ENCODE measurements at regions not wholly inside any gene's neighbourhood (a gene's known extent, or its start where the extent isn't known, plus 50 kb on each side); places are given as distances from the start of the nearest gene placed in this dataset.

GRCh38 chr4:66339007-66339406, 668.7 kb upstream of the EPHA5 start:
- Histone ChIP-seq H3K27me3 (ENCODE audit: control insufficient read depth in 3 of 3, insufficient read depth in 3 of 3, low read length in 2 of 3) (no peaks in the 10 kb centered on the region), H3K4me1 (ENCODE audit: control insufficient read depth in 5 of 5, insufficient read depth in 5 of 5, low read length in 5 of 5) (no peaks in the 10 kb centered on the region), H3K9me3 (ENCODE audit: control insufficient read depth in 4 of 4, insufficient read depth in 3 of 4, low read length in 3 of 4) (peaks cover 0 to under 1% (median 0%) of the 10 kb centered on the region in 4 donors), H3K9ac (ENCODE audit: insufficient read depth in 1 of 2, low read length in 2 of 2) (no peak overlapping the region), H3K4me3 (no peak overlapping the region), H3K36me3 (ENCODE audit: control insufficient read depth in 4 of 4, insufficient read depth in 4 of 4, low read length in 4 of 4) (no peaks in the 10 kb centered on the region), H3K27ac (ENCODE audit: low read depth in 1 of 2, low read length in 1 of 2) (no peak overlapping the region)
- TF ChIP-seq CTCF (IDR thresholded peaks at IDR 0.05; ENCODE audit: control extremely low read depth, extremely low read depth): no peak
- no peak for DNase-seq
- 80 to 84% methylated on average over 3 of the region's 3 CpGs for WGBS, 2 donors
- ATAC-seq (ENCODE audit: insufficient read depth, low FRiP score): no peak

- Histone ChIP-seq H3K4me1 (ENCODE audit: control insufficient read depth in 5 of 5, insufficient read depth in 5 of 5, low read length in 5 of 5) (no peaks in the 10 kb centered on the region), H3K27ac (ENCODE audit: low read depth in 1 of 2, low read length in 1 of 2) (no peak overlapping the region), H3K9me3 (ENCODE audit: control insufficient read depth in 4 of 4, insufficient read depth in 3 of 4, low read length in 3 of 4) (peaks cover 0 to 1% (median 0%) of the 10 kb centered on the region in 4 donors), H3K36me3 (ENCODE audit: control insufficient read depth in 4 of 4, insufficient read depth in 4 of 4, low read length in 4 of 4) (no peaks in the 10 kb centered on the region), H3K27me3 (ENCODE audit: control insufficient read depth in 3 of 3, insufficient read depth in 3 of 3, low read length in 2 of 3) (no peaks in the 10 kb centered on the region), H3K4me3 (no peak overlapping the region), H3K9ac (ENCODE audit: insufficient read depth in 1 of 2, low read length in 2 of 2) (no peak overlapping the region)
- ATAC-seq (ENCODE audit: insufficient read depth, low FRiP score) (no peak), DNase-seq (no peak)
- TF ChIP-seq CTCF (IDR thresholded peaks at IDR 0.05; ENCODE audit: control extremely low read depth, extremely low read depth): no peak
Measured at GRCh38 chr4:66331761-66332160, 661.5 kb upstream of the EPHA5 start.

GRCh38 chr4:66330125-66330524, 659.8 kb upstream of the EPHA5 start:
- no peak for TF ChIP-seq CTCF (IDR thresholded peaks at IDR 0.05; ENCODE audit: control extremely low read depth, extremely low read depth)
- Histone ChIP-seq H3K4me3 (no peak overlapping the region), H3K27ac (ENCODE audit: low read depth in 1 of 2, low read length in 1 of 2) (no peak overlapping the region), H3K9ac (ENCODE audit: insufficient read depth in 1 of 2, low read length in 2 of 2) (no peak overlapping the region), H3K9me3 (ENCODE audit: control insufficient read depth in 4 of 4, insufficient read depth in 3 of 4, low read length in 3 of 4) (peaks cover 0 to 1% (median 0%) of the 10 kb centered on the region in 4 donors), H3K27me3 (ENCODE audit: control insufficient read depth in 3 of 3, insufficient read depth in 3 of 3, low read length in 2 of 3) (no peaks in the 10 kb centered on the region), H3K36me3 (ENCODE audit: control insufficient read depth in 4 of 4, insufficient read depth in 4 of 4, low read length in 4 of 4) (no peaks in the 10 kb centered on the region), H3K4me1 (ENCODE audit: control insufficient read depth in 5 of 5, insufficient read depth in 5 of 5, low read length in 5 of 5) (no peaks in the 10 kb centered on the region)
- no peak for ATAC-seq (ENCODE audit: insufficient read depth, low FRiP score)
- DNase-seq: no peak
- 80 to 83% methylated on average over 3 of the region's 3 CpGs for WGBS, 2 donors

- no peak for TF ChIP-seq CTCF (IDR thresholded peaks at IDR 0.05; ENCODE audit: control extremely low read depth, extremely low read depth)
- Histone ChIP-seq H3K27ac (ENCODE audit: low read depth in 1 of 2, low read length in 1 of 2) (no peak overlapping the region), H3K4me3 (no peak overlapping the region), H3K4me1 (ENCODE audit: control insufficient read depth in 5 of 5, insufficient read depth in 5 of 5, low read length in 5 of 5) (no peaks in the 10 kb centered on the region), H3K36me3 (ENCODE audit: control insufficient read depth in 4 of 4, insufficient read depth in 4 of 4, low read length in 4 of 4) (no peaks in the 10 kb centered on the region), H3K27me3 (ENCODE audit: control insufficient read depth in 3 of 3, insufficient read depth in 3 of 3, low read length in 2 of 3) (no peaks in the 10 kb centered on the region), H3K9ac (ENCODE audit: insufficient read depth in 1 of 2, low read length in 2 of 2) (no peak overlapping the region), H3K9me3 (ENCODE audit: control insufficient read depth in 4 of 4, insufficient read depth in 3 of 4, low read length in 3 of 4) (peaks cover 0 to under 1% (median 0%) of the 10 kb centered on the region in 4 donors)
- no peak for DNase-seq
- ATAC-seq (ENCODE audit: insufficient read depth, low FRiP score): no peak
- 70 to 72% methylated on average over 5 of the region's 5 CpGs for WGBS, 2 donors
Measured at GRCh38 chr4:66328803-66329574, 658.7 kb upstream of the EPHA5 start.

Data from lung (tissue), 11 donors.